ENCODE measurements at regions not wholly inside any gene's neighbourhood (a gene's known extent, or its start where the extent isn't known, plus 50 kb on each side); places are given as distances from the start of the nearest gene placed in this dataset.
"Not testable (repeated sequence)": the region's sequence is repeated elsewhere in the genome, so short reads cannot be mapped to it uniquely, and the experiment has no call there.

DNA sequence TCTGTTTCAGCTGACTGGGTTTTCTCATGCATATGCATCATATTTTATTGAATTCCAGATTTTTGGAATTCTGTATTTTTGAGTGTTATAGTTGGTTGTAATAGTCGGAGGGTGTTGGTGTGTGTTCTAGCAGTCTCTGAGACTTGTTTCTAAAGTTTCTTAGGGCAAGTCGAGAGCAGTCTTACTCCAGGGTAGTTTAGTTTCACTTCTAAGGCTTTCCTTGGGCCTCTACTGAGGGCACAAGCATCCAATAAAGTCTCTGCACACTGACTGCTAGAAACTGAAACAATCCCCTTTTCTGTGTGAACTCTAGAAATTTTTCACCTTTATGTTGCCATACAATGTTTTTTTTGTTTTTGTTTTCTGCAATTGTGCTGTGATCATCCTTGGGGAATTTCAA is 663.7 kb upstream of the LRATD1 start:
- no peak for DNase-seq

GRCh38 chr2:13986119-13986720 is 646.3 kb upstream of the LRATD1 start:
- no peak for DNase-seq

GRCh38 chr2:13996527-13996926 is 636.0 kb upstream of the LRATD1 start:
- no peak for DNase-seq

DNA sequence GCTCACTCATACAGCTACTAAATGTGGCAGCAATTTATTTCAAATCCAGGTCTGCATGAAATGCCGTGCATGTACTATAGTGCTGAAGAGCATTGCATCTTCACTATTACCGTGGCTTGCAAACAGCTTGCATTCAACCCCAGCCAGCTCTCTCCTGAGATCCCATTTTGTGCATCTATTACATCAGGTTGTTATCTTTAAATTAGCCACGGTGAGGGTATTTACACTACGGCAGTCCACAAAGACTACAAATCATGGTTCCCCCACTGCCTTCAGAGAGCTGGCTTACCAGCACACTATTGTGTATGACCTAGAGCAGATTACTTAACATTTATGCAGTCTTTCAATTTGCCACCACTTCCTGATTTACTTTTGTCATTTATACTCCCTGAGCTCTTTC is 621.3 kb upstream of the LRATD1 start:
- no peak for DNase-seq

GRCh38 chr2:14015113-14015630 is 617.3 kb upstream of the LRATD1 start:
- no peak for DNase-seq

- DNase-seq, result no peak
Observed at GRCh38 chr2:14016289-14016955, 616.1 kb upstream of the LRATD1 start.

GRCh38 chr2:14018620-14019019 is 613.9 kb upstream of the LRATD1 start:
- no peak for DNase-seq

DNA sequence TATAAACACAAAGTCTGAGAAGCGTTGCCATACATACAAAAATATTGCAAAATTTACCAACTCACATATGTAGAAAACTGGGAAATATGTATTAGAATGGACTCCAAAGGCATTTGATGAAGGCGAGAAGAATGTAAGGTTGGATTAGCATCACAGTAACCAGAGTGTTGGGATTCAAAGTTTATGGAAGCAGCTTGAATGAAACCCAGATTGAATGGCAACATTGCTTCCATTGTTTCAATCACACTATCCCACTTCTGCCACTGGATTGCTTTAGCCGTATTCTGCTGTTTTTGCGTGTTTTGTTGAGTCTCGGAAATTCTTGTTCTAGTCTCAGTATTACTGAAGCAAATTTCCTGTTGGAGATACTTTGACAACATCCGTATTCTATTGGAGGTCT is 609.0 kb upstream of the LRATD1 start:
- no peak for DNase-seq

GRCh38 chr2:14039134-14039533 is 593.4 kb upstream of the LRATD1 start:
- no peak for DNase-seq

DNA sequence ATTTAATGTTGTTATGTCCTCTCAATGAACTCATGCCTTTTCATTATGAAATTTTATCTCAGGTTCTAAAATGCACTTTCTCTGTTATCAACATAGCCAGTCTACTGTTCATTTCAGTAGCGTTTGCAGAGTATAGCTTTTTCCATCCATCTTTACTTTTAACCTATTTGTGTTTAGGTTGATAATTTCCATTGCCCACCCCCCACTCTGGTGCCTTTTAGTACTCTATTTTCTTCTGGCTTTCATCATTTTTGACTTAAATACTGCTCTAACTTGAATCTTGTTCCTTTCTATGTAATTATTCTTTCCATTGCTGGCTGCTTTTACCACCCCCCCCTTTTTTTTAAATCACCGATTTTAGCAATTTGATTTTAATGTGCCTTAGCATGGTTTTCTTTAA is 585.0 kb upstream of the LRATD1 start:
- no peak for DNase-seq

GRCh38 chr2:14051401-14051800 is 581.1 kb upstream of the LRATD1 start:
- no peak for DNase-seq

DNA sequence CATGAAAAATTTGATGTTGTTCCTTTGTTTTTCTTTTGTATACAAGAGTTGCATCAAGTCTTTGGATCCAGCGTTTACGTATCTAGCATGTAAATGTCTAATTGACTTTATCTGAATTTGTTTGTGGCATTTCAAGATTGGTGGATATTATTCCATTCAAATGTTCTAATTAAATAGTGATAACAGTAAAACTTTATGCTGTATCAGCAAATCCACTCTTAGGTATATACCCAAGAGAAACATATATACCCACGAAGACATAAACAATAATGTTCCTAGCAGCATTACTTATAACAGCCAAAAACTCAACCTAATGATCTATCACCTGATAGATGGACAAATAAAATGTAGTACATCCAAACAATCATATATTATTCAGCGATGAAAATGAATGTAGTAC is 579.4 kb upstream of the LRATD1 start:
- DNase-seq, result no peak

DNA sequence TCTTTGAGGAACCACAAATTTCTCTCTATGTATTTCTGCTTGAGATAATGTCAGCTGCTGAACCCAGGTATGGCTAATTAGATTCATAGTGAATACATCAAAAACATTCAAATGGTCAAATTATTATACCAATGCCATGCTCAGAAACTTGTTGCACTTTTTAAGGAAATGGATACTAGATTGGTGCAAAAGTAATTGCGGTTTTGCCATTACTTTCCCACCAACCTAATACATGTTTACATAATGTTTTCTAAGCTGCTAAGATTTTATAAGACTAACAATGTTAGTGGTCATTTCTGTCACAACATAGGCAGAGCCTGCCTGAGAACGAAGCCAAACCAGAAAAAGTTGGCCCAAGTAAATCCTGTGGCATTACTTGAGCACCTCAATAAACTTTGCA is 568.2 kb upstream of the LRATD1 start:
- no peak for DNase-seq

DNA sequence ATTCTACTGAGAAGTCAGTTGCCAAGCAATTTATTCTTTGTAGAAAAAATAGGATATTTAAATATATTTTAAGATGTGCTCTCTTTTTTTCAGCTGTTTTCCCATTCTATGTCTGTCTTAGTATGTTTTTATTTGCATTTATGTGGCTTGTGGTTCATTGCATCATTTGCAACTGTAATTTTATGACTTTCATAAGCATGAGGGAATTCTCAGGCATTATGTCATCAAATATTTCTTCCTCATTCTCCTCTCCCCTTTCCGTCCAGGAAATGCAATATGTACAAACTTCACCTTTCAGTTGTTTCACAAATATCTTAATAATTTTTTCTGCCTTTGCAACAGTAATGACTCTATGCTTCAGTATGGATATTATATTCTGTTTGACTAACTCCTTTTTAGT is 560.2 kb upstream of the LRATD1 start:
- DNase-seq, result no peak

GRCh38 chr2:14074691-14075090 is 557.8 kb upstream of the LRATD1 start:
- DNase-seq, result no peak

DNA sequence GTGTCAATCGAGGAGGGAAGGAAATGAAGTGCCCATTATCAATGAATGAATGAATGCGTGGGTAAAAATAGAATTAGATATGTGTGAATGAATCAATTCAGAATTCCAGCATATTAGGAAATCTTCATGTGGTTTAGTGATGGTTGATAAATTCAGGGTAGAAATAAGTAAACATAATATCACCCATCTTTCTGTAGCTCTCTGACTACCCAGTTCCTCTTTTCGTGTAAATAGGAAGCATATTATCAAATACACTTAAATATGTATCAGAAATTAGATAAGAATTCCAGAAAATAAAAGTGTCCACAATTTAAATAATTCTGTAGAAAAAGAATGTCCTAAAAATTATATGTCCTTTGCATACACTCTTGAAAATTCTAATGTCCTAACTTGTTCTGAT is 552.9 kb upstream of the LRATD1 start:
- DNase-seq, result no peak

DNA sequence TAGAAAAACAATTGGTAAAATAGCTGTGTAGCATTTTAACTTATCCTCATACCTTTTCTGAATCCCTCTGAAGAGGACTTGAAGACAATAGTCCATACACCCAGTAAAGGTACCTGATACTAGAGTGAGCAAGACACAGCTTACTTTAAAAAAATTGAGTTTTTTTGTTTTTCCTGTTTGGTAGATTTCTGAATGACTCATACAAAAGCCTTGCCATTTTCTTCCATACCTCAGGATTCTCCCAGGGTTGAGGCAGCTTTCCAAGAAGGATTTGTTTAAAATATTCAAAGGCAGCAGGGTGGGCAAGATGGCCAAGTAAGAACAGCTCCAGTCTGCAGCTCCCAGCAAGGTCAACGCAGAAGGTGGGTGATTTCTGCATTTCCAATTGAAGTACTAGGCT is 551.0 kb upstream of the LRATD1 start:
- DNase-seq, result no peak

- DNase-seq, result no peak
Observed at GRCh38 chr2:14082640-14083039, 549.9 kb upstream of the LRATD1 start.

DNA sequence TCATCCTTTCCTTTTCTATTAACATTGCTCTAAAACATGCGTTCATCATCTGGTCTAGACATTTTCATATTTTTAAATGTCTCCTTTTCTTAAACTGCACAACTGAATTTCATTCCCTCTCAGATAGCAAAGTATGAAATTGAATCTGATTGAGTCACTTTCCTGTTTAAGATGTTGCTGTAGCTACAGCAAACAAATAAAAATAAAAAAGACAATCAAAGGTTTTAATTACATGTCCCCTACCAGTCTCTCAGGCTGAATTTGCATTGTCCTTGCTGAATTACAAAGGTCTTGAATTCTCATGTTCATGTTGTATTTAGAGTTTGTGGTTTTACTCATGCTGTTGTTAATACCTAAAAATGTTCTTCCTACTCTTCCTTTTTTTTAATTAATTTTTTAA is 537.9 kb upstream of the LRATD1 start:
- no peak for DNase-seq

DNA sequence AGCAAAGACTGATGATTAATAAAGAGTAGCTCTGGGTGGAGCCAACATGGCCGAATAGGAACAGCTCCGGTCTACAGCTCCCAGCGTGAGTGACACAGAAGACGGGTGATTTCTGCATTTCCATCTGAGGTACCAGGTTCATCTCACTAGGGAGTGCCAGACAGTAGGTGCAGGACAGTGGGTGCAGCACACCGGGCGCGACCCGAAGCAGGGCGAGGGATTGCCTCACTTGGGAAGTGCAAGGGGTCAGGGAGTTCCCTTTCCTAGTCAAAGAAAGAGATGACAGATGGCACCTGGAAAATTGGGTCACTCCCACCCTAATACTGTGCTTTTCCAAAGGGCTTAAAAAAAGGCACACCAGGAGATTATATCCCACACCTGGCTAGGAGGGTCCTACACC is 533.4 kb upstream of the LRATD1 start:
- DNase-seq, result not testable (repeated sequence)

GRCh38 chr2:14114275-14114674 is 518.2 kb upstream of the LRATD1 start:
- DNase-seq, result no peak

DNA sequence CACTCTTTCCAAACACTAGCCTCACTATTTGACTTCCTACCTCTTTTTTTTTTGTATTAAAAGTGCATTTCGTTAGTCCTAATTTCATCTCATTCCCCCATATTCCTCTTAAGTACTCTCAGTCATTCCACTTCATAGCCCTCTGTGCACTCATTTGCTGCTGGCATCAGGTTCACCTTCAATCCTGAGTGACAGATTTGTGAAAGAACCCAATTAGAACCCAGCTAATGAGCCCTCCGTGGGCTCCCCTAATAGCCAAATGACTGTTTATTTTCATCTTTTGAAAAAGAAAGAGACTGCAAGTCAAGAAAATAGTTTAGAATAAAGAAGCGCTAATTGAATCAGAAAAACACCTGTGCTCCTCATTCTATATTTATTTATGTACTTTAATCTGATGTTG is 512.1 kb upstream of the LRATD1 start:
- no peak for DNase-seq

DNA sequence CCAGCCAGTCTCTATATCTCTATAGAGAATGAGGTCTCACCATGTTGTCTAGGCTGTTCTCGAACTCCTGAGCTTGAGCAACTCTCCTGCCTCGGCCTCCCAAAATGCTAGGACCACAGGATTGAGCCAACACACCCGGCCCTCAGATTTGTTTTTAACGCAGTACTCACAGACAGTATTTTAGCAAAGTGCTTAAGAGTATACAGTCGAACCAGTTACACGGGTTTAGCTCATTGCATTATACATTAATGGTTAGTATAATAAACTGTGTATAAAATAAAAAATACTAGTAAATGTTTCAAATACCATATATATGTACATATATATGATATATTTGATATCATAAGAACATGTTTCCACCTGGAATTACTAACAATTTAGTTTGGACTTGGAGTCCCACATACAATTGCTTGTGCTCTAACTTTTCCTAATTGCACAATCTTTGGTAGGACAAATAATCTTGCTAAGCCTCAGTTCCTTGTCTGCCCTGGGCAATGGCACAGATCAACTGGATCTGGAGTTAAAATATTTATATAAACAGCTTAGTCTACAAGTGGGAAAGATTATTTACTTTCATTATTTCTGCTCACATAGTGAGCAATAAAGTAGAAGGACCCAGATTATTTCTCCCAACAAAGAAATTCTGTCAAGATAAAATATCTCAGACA is 508.9 kb upstream of the LRATD1 start:
- DNase-seq, result no peak

GRCh38 chr2:14125624-14126293 is 506.8 kb upstream of the LRATD1 start:
- no peak for DNase-seq

All from stimulated activated CD4-positive, alpha-beta T cell treated with anti-CD3 and anti-CD28 coated beads, Interleukin-4, amount 100 ng/mL, for 24 hours (primary cell).